Amniotic stem cell (primary cell): ENCODE measurements at regions not wholly inside any gene's neighbourhood (a gene's known extent, or its start where the extent isn't known, plus 50 kb on each side); places are given as distances from the start of the nearest gene placed in this dataset.
"Not testable (repeated sequence)": the region's sequence is repeated elsewhere in the genome, so short reads cannot be mapped to it uniquely, and the experiment has no call there.

Source experiments
- DNase-seq: peaks from one replicate; lab custom pipeline; 2025; lab: John Stamatoyannopoulos, UW

GRCh38 chr3:73120710-73121109, 59.3 kb downstream of the EBLN2 start:
- DNase-seq = no peak

GRCh38 chr3:73121669-73122331, 60.3 kb downstream of the EBLN2 start:
- no peak for DNase-seq

GRCh38 chr3:73134034-73134433, 72.6 kb downstream of the EBLN2 start:
- DNase-seq = no peak

GRCh38 chr3:73136941-73137340, 75.5 kb downstream of the EBLN2 start:
- no peak for DNase-seq

- no peak for DNase-seq
Observed at GRCh38 chr3:73137736-73138403, 76.4 kb downstream of the EBLN2 start.

- DNase-seq = no peak
Observed at GRCh38 chr3:73140772-73141442, 79.4 kb downstream of the EBLN2 start.

GRCh38 chr3:73141525-73141924, 80.1 kb downstream of the EBLN2 start:
- no peak for DNase-seq

- no peak for DNase-seq
Observed at GRCh38 chr3:73143401-73143800, 81.9 kb downstream of the EBLN2 start.

GRCh38 chr3:73143821-73144237, 82.4 kb downstream of the EBLN2 start:
- DNase-seq = peak; percentile 12

GRCh38 chr3:73144276-73144675, 82.8 kb downstream of the EBLN2 start:
- no peak for DNase-seq

- no peak for DNase-seq
Observed at GRCh38 chr3:73144828-73145227, 83.4 kb downstream of the EBLN2 start.

GRCh38 chr3:73147479-73147878, 86.0 kb downstream of the EBLN2 start:
- DNase-seq = not testable (repeated sequence)

GRCh38 chr3:73148206-73148605, 86.7 kb downstream of the EBLN2 start:
- DNase-seq = no peak

GRCh38 chr3:73148682-73149081, 87.2 kb downstream of the EBLN2 start:
- no peak for DNase-seq

- DNase-seq = no peak
Observed at GRCh38 chr3:73150369-73151130, 89.1 kb downstream of the EBLN2 start.

GRCh38 chr3:73152571-73152970, 91.1 kb downstream of the EBLN2 start:
- not testable (repeated sequence) for DNase-seq

- not testable (repeated sequence) for DNase-seq
Observed at GRCh38 chr3:73153057-73153456, 91.6 kb downstream of the EBLN2 start.

- DNase-seq = not testable (repeated sequence)
Observed at GRCh38 chr3:73154261-73154660, 92.8 kb downstream of the EBLN2 start.

GRCh38 chr3:73155441-73155840, 94.0 kb downstream of the EBLN2 start:
- not testable (repeated sequence) for DNase-seq

GRCh38 chr3:73164622-73165021, 103.2 kb downstream of the EBLN2 start:
- no peak for DNase-seq

- DNase-seq = no peak
Observed at GRCh38 chr3:73175698-73176097, 114.2 kb downstream of the EBLN2 start.

- DNase-seq = no peak
Observed at GRCh38 chr3:73176941-73177340, 115.5 kb downstream of the EBLN2 start.
